HG03045 (cell line): ENCODE measurements at regions not wholly inside any gene's neighbourhood (a gene's known extent, or its start where the extent isn't known, plus 50 kb on each side); places are given as distances from the start of the nearest gene placed in this dataset.

Source experiments
- ATAC-seq: cut with Tn5 transposase; IDR thresholded peaks from one replicate; pipeline ENCODE4 v1.9.1; 2021; ENCODE audit warnings: mild to moderate bottlenecking, moderate library complexity; ENCODE audit not compliant: unreplicated experiment

- ATAC-seq, result no peak
Measured at GRCh38 chr5:74360535-74361210, 279.9 kb downstream of the ENC1 start.

- ATAC-seq, result no peak
Measured at GRCh38 chr5:74357827-74358226, 282.7 kb downstream of the ENC1 start.

- no peak for ATAC-seq
Measured at GRCh38 chr5:74356009-74356695, 284.4 kb downstream of the ENC1 start.

GRCh38 chr5:74355041-74355824, 285.3 kb downstream of the ENC1 start:
- no peak for ATAC-seq

- no peak for ATAC-seq
Measured at GRCh38 chr5:74352256-74352655, 288.3 kb downstream of the ENC1 start.

GRCh38 chr5:74342948-74343682, 297.4 kb downstream of the ENC1 start:
- no peak for ATAC-seq

GRCh38 chr5:74342182-74342581, 298.3 kb downstream of the ENC1 start:
- no peak for ATAC-seq

GRCh38 chr5:74341221-74341620, 299.3 kb downstream of the ENC1 start:
- ATAC-seq, result no peak

- no peak for ATAC-seq
Measured at GRCh38 chr5:74340476-74340875, 300.1 kb downstream of the ENC1 start.

GRCh38 chr5:74337984-74338310, 302.6 kb downstream of the ENC1 start:
- ATAC-seq, result no peak

- no peak for ATAC-seq
Measured at GRCh38 chr5:74337254-74337983, 303.1 kb downstream of the ENC1 start.

- no peak for ATAC-seq
Measured at GRCh38 chr5:74336297-74336696, 304.2 kb downstream of the ENC1 start.

- no peak for ATAC-seq
Measured at GRCh38 chr5:74334762-74335384, 305.7 kb downstream of the ENC1 start.

- no peak for ATAC-seq
Measured at GRCh38 chr5:74334062-74334761, 306.3 kb downstream of the ENC1 start.

- no peak for ATAC-seq
Measured at GRCh38 chr5:74333430-74333829, 307.1 kb downstream of the ENC1 start.

- ATAC-seq, result no peak
Measured at GRCh38 chr5:74332682-74333081, 307.8 kb downstream of the ENC1 start.

- ATAC-seq, result no peak
Measured at GRCh38 chr5:74332006-74332405, 308.5 kb downstream of the ENC1 start.

- ATAC-seq, result no peak
Measured at GRCh38 chr5:74328221-74328630, 312.3 kb downstream of the ENC1 start.

- ATAC-seq, result no peak
Measured at GRCh38 chr5:74327339-74327685, 313.2 kb downstream of the ENC1 start.
